NCI-H1105 (cell line): ENCODE measurements at regions not wholly inside any gene's neighbourhood (a gene's known extent, or its start where the extent isn't known, plus 50 kb on each side); places are given as distances from the start of the nearest gene placed in this dataset.
"Not testable (repeated sequence)": the region's sequence is repeated elsewhere in the genome, so short reads cannot be mapped to it uniquely, and the experiment has no call there.

ENCODE experiments used
- DNase-seq: peaks from one replicate; lab custom pipeline; 2025; lab: John Stamatoyannopoulos, UW

DNA sequence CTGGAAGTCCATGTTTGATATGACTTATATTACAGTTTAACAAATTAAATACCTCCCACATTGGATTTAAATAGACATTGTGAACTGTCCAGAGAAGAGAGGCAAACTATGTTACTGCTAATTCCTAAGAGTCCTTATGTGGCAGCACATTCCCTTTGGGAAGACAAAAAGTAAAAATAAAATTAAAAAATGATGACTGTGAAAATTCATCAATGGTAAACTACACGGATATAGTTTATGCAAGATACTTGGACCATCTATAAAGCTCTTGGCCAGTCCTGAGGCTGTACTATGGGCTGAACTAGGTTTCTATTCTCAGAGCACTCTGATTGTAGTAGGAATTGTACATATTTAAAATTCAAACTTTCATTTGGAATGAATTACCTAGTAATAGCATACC is 206.4 kb downstream of the LRRK2 start:
- DNase-seq = no peak

DNA sequence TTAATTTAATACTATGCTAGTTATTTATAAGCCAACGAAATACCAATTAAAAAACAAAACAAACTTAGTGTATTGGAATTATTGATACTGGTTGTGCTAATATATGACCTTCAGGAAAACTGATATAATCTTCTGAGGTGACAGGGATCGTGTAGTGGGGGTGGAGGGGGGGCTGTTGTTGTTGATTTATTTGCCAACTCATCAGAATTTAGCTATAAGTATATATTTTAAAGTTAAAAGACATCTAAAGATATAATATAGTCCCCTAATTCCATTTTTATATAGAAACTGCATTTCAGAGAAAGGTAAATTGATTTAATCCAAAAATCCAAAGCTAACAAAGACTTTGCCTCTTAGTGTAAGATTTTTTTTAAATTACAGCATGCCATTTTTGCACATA is 210.5 kb downstream of the LRRK2 start:
- no peak for DNase-seq

DNA sequence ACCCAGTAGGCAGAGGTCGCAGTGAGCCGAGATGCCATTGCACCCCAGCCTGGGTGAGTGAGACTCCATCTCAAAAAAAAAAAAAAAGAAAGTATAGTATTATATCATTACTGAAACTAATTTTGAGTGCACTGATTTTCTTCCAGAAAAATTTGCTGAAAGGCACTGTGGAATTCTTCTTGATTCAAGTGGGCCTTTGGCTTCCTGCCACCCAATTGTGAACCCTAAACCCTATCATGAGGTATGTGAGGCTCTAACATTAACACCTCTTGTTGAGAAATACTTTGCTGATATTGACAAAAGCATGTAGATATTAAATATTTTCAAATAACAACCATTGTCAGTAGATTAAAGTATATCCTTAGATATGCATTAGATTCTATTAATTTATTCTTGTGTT is 211.2 kb downstream of the LRRK2 start:
- DNase-seq = no peak

DNA sequence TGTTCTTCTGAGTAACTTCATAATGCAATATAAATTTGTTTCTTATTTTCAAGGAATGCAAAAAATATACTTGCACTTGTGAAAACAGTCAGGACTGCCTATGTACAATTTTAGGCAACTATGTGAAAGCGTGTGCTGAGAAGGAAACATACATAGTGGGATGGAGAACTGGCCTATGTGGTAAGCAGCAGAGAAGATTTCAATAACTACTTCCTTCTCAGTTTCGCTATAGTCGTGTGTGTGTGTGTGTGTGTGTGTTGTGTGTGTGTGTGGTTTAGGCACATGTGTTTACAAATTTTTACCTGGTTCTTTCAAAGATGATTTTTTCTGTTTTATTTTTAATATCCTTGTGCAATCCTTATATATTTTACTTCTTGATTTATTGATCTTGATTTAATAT is 211.8 kb downstream of the LRRK2 start:
- no peak for DNase-seq

GRCh38 chr12:40439771-40440492 is 215.1 kb downstream of the LRRK2 start:
- no peak for DNase-seq

DNA sequence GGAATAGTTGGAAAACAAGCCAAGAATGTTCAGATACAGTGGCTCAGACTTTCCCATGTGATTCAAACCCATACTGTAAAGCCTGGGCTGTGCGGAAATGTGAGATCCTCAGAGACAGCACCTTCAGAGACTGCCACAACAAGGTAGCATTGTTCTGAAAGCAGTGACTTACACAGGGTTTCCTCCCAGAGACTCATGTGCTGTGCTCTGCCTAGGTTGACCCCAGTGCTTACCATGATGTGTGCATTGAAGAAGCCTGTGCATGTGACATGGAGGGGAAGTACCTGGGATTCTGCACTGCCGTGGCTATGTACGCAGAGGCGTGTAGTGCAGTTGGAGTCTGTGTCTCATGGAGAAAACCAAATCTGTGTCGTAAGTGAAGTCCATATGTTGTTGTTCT is 219.4 kb downstream of the LRRK2 start:
- DNase-seq = no peak

GRCh38 chr12:40446385-40446784 is 221.6 kb downstream of the LRRK2 start:
- peak; percentile 36 for DNase-seq

- not testable (repeated sequence) for DNase-seq
Measured at GRCh38 chr12:40448523-40448922, 223.7 kb downstream of the LRRK2 start.

- DNase-seq = no peak
Measured at GRCh38 chr12:40451661-40452060, 226.9 kb downstream of the LRRK2 start.

DNA sequence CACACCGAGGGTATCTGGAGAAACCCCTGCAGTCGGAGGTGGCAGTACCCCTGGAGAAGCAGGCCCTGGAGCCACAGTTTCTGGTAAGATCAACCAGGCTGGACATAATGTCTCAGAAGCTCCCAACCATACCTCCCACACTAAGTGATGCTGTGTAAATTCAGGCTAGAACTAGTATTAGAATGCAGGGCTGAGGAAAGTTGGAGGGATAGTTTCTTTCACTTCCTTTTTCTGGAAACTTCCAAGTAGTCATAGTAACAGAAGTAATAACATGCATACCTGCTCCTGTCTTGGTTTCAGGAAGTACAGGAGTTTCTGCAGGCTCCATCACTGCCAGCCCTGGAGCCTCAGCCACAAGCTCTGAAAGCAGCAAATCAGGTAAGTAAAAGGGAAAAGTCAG is 228.1 kb upstream of the CNTN1 start:
- no peak for DNase-seq

DNA sequence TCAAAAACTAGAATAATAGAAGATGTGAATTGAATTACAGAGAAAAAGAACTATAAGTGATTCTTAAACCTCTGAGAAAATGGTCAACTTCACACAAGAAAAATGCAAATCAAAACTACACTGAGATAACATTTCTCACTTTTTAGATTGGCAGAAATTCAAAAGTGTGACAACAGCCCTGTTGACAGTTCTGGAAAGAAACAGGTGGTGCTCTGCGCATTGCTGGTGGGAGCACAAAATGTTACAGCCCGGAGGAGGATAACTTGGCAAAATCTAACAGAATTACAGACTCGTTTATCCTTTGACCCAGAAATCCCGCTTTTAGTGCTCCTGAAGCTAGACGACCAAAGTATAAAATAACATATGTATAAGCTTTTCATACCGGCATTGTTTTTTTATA is 222.5 kb upstream of the CNTN1 start:
- peak; percentile 66 for DNase-seq

DNA sequence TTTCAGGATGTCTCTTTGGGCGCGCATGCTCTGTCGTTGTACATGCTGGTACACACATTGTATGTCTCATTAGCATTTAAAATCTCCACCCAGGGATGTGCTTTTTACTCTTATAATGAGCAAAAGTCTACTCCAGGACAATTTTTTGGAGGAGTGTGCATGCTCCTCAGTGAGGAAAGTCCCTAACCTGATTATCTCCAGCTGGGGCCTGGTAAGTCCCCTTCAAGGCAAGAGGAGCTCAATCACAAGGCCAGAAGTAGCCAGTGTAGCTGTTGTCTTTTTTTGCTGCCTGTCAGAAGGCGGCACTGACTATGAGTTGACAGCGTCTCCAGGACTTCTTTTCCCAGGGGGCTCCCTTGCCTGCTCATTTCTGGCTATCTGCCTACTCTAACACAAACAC is 218.3 kb upstream of the CNTN1 start:
- DNase-seq = no peak

DNA sequence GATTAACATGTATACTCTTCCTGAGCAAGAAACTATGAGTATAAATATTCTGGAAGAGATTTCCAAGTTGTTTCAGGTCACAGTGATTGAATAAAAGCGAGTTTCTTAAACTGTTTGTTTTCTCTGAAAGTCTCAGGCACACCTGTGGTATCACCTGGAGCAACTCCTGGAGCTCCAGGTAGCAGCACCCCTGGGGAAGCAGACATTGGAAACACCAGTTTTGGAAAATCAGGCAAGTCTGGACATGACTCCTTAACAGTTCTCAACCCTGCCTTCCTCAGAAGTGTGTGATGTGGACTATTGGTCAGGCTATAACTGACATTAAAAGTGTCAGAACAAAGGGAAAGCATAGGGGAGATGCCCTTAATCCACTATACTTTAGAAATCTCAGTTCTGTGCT is 217.6 kb upstream of the CNTN1 start:
- DNase-seq = peak; percentile 26

- DNase-seq = no peak
Measured at GRCh38 chr12:40499856-40500255, 192.4 kb upstream of the CNTN1 start.

DNA sequence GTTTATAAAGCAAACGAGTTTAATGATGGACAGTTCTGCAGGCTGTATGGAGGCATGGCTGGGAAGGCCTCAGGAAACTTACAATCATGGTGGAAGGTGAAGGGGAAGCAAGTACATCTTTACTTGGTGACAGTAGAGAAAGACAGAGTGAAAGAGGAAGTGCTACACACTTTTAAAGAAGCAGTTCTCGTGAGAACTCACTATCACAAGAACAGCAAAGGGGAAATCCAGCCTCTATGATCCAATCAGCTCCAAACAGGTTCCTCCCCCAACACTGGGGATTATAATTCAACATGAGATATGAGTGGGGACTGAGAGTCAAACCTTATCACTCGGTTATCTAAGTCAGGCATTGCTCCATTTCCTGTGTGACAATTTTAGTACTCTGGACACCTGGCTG is 189.9 kb upstream of the CNTN1 start:
- DNase-seq = no peak

- no peak for DNase-seq
Measured at GRCh38 chr12:40505327-40505726, 186.9 kb upstream of the CNTN1 start.

DNA sequence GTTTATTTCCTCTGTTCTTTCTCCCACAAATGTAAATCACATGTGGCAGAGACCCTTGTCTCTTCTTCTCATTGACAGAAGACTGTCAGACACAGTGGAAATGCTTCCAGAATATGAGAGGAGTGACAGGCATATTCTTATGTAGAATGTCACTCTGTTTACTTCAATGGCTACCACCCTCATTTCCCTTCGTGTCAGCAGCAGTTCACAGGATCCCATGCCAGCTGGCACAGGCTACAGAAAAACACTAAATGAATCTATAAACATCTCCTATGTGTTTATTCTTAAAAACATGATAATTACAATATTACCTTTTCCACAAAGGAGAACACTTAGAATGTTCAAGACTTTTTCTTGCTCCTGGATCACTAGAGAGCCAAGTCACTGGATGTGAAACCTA is 183.8 kb upstream of the CNTN1 start:
- no peak for DNase-seq

DNA sequence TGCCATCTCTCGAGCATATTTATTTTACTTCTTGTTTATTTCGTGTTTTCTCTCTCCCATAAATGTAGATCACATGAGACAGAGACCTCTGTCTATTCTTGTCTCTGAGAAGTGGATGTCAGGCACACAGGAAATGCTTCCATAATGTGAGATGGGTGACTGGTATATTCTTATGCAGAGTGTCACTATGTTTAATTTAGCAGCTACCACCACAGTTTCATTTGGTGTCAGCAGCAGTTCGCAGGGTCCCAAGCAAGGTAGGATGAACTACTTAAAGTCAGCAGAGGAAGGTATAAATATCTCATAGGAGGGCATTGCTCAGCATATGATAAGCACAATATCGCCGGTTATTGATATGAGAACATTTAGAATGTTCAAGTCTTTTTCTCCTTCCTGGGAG is 180.9 kb upstream of the CNTN1 start:
- no peak for DNase-seq

DNA sequence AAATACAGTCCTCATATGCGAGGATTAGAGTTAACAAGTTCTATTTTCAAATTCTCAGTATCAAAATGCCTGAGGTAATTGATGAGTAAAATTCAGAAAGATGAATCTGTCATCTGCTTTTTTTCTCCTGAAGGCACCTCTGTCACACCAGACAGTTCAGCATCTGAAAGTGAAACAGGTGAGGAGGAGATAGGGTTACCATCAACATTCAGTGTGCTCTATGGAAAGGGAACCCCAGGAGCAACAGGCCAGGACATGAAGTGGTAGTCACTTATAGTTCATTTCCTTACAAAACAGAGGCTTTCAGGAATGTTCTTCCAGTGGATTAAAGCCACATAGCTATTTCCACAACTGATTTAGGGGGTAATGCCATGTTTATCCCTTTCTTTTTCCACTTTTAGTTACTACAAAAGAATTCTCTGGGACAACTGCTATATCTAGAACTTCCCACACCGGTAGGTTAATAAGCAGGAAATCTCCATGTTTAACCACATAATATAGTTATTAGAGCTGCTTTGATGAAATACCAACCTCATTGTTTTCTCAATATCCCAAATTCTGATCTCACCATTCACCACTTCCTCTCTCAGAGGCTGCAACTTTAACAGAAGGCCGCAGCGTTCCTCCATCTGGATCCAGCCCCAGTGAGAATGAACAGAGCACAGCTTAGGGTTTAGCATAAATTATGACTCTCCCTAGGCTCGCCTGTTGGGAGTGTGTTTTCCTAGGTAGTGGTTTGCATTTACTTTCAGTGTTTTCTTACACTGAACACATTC is 177.0 kb upstream of the CNTN1 start:
- DNase-seq = no peak

- no peak for DNase-seq
Measured at GRCh38 chr12:40522837-40523236, 169.4 kb upstream of the CNTN1 start.

DNA sequence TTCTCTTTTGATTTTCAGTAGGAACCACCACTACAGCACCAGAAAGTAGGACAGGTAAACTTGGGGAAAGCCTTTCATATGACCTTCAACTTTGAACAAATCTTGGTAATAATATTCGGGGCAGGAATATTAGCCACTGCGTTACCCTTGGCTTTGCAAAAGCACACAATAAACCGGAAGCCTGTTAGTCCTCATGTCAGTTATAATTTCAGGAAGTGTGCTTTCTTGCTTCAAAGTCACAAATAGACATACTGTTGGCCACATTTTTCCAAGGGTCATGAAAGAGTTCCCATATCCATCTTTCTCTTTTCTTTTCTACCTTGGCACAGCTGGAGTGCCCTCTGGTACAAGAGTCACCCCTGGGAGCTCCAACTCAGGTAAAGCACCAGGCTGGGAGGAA is 167.2 kb upstream of the CNTN1 start:
- no peak for DNase-seq

- DNase-seq = no peak
Measured at GRCh38 chr12:40534828-40535227, 157.4 kb upstream of the CNTN1 start.

- DNase-seq = no peak
Measured at GRCh38 chr12:40551466-40551865, 140.8 kb upstream of the CNTN1 start.

GRCh38 chr12:40552868-40553267 is 139.4 kb upstream of the CNTN1 start:
- DNase-seq = no peak
